ENCODE measurements at regions not wholly inside any gene's neighbourhood (a gene's known extent, or its start where the extent isn't known, plus 50 kb on each side); places are given as distances from the start of the nearest gene placed in this dataset.
"Not testable (repeated sequence)": the region's sequence is repeated elsewhere in the genome, so short reads cannot be mapped to it uniquely, and the experiment has no call there.

DNA sequence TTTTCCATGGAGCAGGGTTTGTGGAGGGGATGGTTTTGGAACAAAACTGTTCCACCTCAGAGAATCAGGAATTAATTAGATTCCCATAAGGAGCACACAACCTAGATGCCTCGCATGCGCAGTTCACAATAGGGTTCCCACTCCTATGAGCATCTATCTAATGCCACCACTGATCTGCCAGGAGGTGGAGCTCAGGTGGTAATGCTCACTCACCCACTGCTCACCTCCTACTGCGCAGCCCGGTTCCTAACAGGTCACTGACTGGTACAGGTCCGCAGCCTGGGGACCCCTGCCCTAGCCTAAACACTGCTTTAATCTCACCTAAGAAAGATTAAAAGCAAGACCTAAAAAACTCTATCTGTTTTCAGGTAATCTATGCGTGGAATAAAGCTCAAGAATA lies 553.0 kb downstream of the JRKL start:
- no peak for DNase-seq

DNA sequence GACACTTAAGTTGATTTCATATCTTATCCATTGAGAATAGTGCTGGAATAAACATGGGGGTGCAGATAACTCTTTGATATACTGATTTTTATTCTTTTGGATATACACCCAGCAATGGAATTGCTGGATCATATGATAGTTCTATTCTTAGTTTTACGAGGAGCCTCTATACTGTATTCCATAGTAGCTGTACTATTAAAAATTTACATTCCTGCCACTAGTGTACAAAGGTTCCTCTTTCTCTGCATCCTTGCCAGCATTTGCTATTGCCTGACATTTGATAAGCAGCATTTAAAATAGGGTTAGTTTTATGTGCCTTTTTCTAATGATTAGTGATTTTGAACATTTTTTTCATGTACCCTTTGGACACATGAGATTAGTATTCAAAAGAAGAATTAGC lies 554.2 kb downstream of the JRKL start:
- DNase-seq = no peak

DNA sequence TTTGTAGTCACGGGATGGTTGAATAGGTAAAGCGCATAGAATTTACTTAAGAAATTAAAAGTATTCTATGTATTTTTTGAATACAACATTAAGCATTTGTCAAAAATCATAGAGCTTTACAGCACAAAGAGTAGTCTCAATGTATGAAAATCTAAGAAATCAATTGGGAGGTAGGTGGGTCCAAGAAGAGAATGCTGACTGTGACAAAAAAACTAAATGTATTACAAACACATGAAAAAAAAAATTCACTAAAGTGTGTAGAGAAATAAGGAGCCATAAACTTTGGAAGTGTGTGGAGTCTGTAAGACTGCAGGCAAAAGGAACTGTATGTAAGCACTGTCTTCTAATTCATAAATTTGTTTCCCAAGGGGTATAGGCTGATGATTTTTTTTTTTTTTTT lies 558.3 kb downstream of the JRKL start:
- DNase-seq = no peak

DNA sequence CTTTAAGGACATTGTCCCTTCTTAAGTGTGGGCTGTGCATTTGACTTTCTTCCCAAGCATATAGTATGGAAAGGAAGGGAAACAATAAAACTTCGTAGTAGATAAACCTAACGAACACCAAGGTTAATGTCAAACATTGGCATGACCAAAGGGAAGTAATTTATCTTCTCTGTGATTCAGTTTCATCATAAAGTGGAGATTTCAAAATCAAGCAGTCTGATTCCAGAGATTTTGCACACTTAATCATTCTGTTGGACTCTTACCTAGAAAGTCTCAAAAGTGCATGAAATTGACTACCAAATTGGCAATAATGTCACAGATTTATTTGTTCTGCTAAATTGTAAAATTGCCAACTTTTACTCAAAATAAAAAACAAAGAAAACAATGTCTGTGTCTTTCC lies 559.7 kb downstream of the JRKL start:
- no peak for DNase-seq

DNA sequence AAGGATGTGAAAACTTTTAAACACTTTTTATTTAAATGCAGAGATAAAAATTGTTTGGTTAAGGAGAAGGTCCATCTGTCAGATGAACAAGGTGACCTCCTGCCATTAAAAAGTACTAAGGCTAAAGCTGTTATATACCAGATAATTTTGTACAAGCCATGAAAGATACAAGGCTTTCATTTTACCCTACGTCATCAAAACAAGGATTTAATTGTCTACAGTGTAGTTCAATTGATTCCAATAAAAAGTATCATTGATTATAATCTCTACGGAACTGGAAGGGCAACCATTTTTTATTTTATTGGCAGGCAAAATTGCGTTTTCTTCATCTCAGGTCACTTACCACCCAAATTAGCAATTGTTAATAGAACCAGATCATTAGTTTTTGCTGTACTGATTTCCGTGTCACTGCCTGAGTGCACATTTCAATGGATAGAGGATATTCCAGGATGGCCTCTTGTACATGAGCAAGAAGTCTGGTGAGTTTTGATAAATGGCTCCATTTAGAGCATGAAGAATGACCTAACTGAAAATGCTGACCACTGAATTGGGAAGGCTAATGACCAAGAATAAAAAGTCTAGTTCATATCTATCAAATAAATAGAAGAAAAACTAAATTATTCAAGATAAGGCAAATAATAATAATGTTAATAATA lies 564.9 kb downstream of the JRKL start:
- no peak for DNase-seq

DNA sequence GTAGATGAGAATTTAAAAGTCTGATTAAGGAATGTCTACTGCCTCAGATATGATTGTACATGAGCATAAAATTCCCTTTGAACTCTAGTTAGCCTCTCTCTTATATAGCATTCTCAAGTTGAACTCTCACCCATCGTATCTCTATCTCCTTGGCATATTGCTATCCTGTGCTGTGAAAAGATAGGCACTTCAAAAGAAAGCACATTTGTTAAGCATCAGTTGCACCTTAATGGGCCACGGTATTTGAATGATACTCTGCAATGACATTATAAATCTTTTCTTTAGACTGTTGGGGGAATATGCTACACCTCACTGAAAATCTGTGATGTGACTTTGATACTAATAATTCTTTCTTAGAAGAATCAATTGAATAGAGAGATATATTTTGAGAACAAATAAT lies 570.7 kb downstream of the JRKL start:
- no peak for DNase-seq

DNA sequence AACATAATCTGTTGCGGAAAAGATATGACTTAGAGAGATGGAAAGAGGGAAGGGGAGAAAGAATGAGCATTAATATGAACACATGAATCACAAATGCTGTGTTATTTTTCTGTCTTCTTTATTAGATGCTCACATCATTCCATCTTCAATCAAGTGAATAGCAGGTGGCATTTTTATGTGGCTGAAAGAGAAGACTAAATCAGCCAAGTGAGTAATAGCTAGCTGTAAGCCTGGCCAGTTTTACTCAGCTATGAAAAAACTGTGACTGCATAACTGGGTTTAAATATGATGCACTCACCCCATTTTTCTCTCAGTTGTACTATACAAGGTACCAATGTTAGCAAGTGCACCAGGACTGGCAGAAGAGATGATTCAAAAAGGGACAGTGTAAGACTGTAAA lies 571.1 kb downstream of the JRKL start:
- no peak for DNase-seq

DNA sequence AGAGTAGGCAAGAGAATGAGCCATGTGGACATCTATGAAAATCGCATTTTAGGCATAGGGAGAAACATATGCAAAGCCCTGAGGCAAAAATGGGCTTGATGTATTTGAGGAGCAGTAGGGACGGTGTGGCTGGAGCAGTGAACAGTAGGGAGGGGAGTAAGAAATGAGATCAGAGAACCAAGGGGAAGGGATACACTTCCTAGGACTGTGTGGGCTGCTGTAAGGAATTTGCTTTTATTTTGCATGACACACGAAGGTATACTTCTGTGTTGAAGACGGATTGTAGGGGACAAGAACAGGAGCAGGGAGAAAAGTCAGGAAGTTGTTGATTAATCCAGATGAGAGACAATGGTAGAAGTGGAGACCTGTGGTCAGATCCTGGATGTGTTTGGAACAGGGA lies 572.1 kb downstream of the JRKL start:
- no peak for DNase-seq

DNA sequence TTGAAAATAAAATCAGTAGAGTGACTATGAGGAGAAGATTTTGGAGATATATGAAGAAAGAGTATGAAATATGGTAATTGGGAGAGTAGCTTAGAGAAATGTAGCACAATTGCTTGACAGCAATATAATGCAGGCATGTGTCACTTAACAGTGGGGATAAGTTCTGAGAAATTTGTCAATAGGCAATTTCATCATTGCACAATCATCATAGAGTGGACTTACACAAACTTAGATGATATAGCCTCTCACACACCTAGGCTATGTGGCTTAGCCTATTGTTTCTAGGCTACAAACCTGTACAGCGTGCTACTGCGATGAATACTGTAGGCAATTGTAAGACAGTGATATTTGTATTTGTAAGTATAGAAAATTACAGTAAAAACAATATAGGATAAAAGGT lies 573.6 kb downstream of the JRKL start:
- DNase-seq = no peak

DNA sequence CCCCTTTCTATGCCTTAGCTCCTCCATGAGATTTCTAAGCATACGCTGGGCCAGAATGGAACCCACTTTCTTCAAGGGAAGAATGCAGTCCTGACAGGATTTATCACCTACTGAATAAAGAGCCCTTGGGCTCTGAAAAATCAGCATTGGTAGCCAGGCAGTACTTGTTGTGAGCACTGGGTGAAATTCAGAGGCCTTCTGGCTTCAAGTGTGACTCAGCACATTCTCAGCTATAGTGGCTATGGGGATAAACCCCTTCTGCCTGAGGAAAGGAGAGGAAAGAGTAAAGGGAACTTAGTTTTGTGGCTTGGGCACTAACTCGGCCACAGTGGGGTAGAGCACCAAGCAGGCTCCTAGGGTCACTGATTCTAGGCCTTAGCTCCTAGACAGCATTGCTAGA lies 574.8 kb downstream of the JRKL start:
- no peak for DNase-seq

DNA sequence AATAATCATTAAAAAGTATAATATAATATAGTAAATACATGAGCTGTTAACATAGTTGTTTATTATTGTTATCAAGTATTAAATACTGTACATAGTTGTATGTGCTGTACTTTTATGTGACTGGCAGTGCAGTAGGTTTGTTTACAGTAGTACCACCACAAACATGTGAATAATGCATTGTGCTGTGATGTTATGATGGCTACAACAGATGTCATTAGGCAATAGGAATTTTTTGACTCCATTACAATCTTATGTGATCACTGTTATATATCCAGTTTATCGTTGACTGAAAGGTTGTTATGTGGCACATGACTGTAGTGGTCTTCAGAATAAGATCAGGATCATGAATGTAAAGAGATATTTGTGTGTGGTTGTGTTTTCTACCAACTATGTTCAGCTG lies 577.8 kb downstream of the JRKL start:
- DNase-seq = no peak

DNA sequence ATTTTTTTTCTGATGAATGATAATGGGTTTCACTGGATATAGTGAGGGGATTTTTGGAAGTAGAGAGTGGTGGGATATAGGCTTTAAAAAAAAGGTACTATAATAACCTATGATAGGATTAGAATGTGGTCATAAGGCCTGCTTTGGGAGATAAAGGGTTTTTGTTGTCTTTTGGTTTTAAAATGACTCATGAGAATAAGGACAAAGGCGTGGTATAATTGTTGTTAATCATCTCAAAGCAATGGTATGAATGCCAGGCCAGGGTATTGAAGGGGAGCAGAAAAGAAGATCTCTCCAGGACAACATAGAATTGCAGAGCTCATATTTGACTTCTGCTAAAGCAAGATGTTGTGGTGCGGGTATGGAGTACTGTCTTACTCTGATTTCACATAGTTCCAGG lies 579.4 kb downstream of the JRKL start:
- no peak for DNase-seq

DNA sequence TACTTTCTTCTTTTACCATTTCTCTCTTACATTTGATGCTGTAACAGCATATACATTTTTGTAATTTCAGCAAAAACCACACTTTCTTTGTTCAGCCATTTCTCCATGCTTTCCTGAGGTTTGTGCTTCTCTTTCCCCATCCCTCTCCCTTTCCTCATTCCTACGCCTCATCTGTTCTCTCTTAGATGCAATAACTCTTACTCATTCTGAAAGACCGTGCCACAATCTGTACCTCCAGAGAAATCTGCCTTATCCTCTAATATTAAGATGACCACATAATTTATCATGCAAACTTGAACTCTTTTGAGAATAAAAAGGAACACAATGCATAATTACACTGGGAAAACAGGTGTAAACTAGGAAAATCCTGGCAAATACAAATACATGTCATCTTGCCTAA lies 588.9 kb downstream of the JRKL start:
- DNase-seq = no peak

DNA sequence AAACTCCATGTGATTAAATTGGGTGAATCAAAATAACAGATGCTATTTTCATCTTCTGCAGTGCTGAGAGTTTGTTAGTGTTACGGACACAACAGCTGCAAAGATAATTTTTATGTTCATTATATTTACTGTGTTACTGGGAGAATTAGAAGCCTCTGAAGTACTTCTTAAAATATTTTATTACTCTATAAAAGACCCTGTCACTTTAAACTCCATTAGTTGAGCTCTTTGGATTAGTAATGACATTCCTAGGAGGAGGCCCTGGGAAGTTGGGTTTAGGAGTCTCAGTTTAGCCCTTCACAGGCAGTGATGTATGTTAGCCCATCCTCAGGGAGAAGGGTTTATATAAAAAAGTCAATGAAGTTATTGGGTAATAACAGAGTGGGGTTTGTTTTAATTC lies 596.7 kb downstream of the JRKL start:
- no peak for DNase-seq

DNA sequence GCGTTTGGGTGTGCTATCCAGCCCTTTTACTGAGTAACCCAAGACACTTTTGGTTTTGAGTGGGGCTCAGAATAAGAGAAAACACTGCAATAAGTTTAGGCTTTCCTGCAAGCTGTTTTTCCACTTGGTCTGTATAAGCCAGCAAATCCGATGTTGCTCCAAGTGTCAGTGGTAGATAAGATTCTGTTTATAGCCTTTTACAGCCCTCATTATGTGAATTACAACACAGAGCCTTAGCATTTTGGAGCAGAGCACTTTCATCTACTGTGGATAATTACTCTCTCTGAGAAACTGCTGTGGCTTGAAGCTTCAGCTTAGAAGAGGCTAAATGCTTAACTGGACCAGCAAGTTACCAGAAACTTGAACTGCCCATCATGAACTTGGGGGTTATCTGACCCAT lies 601.1 kb downstream of the JRKL start:
- no peak for DNase-seq

DNA sequence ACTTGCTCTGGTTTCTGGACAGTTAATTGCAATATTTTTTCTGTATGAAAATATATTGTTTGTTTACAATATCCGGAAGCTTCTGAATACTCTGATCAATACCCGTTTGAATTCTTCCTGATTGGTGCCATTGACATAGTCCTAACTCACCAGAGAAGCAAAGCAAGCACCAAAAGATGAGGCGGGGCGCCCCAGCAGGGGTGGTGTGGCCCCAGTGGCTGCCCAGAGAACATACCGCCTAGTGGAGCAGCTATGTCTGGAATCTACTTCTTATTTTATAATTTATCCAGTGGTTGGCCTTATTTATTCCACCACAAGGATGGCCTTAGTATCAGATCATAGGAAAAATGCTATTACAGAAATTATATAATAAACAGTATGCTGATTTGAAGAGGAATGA lies 610.7 kb downstream of the JRKL start:
- DNase-seq = no peak

DNA sequence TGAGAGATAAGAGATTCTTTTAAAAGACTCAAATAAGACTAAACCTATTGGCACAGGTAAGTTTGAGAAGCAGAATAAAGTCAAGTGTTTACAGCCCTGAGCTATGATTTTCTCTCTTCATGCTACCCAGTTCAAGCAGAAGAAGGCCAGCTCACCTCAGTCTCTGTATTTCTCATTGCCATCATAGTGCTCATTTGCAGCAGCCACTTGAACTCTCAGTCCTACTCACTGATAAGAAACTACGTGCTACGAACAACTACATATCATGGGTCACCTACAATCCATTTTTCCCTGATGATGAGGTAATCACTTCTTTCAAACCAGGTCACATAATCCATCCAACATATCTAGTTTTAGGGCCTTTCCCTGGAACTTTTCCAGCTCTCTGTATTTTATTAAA lies 617.5 kb downstream of the JRKL start:
- no peak for DNase-seq

DNA sequence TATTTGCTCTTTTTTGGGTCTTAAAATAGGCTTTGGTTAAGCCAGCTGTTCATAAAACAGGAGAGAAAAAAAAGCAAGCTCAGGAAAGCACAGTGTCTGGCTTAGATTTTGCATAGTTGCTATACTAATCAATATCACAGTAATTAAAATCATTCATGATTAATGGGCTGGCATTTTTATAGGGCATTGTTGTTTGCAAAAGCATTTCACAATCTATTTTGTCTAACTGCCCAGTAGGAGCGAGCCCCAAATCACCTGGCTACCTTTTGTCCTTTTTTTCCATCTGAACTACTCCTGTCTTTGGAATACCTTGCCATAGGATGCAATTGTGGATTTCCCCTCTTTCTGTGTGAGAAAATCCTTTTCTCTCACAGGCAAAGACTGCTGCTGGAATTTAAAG lies 619.8 kb downstream of the JRKL start:
- no peak for DNase-seq

DNA sequence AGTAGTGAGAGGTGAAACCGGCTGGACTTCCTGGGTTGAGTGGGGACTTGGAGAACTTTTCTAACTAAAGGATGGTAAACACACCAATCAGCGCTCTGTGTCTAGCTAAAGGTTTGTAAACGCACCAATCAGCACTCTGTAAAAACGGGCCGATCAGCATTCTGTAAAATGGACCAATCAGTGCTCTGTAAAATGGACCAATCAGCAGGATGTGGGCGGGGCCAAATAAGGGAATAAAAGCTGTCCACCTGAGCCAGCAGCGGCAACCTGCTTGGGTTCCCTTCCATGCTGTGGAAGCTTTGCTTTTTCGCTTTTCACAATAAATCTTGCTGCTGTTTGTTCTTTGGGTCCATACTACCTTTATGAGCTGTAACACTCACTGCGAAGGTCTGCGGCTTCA lies 621.2 kb downstream of the JRKL start:
- not testable (repeated sequence) for DNase-seq

DNA sequence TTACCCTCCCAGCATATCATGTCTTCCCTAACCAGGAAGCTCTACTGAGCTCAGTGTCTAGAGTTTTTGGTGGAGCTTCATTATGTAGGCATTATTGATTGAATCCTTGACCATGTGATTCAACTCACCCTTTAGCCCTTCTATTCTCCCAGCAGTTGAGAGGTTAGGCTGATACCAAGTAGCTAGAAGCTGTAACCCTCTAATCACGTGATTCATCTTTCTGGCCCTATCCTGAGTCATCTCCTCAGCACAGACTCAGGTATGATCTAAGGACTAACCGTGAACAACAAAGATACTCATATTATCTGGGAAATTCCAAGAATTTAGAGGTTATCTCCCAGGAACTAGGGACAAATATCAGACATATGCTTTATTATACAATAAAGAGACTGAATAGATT lies 625.5 kb downstream of the JRKL start:
- DNase-seq = no peak

DNA sequence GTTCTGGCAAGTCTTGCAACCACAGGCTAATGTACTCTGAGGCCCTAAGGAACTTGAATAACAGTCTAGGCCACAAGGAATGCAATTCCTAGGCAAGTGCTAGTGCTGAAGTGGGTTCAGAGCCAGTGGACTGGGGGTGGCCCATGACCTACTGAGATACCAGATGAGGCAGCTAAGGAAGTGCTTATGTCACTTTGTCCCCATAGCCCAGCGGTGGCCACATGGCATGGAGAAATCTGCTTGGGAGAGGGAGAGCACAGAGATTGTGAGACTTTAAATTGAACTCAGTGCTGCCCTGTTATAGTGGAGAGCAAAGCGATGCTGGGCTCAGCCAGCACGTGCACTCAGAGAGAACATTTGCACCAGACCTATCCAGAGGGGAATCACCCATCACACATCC lies 629.5 kb downstream of the JRKL start:
- DNase-seq = no peak

DNA sequence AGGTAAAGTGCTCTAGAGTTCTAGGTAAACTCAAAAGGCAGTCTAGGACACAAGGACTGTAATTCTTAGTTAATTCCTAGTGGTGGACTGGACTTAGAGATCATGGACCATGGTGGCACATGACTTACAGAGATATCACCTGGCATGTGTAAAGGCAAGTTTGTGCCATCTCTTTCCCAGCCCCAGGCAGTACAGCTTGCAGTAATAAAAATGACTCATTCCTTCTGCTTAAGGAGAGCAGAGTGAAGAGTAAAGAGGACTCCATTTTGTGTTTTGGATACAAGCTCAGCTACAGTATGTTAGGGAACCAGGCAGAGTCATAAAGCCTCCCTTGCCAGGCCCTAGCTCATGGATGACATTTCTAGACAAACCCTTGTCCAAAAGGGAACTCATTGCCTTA lies 629.9 kb downstream of the JRKL start:
- no peak for DNase-seq

DNA sequence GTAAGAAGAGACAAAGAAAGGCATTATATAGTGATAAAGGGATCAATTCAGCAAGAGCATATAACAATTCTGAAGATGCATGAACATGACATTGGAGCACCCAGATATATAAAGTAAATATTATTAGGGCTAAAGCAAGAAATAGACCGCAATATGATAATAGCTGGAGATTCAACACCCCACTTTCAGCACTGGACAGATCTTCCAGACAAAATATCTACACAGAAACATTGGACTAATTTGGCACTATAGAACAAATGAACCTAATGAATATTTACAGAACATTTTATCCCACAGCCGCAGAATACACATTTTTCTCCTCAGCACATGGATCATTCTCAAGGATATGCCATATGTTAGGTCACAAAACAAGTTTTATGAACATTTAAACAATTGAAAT lies 633.1 kb downstream of the JRKL start:
- no peak for DNase-seq

DNA sequence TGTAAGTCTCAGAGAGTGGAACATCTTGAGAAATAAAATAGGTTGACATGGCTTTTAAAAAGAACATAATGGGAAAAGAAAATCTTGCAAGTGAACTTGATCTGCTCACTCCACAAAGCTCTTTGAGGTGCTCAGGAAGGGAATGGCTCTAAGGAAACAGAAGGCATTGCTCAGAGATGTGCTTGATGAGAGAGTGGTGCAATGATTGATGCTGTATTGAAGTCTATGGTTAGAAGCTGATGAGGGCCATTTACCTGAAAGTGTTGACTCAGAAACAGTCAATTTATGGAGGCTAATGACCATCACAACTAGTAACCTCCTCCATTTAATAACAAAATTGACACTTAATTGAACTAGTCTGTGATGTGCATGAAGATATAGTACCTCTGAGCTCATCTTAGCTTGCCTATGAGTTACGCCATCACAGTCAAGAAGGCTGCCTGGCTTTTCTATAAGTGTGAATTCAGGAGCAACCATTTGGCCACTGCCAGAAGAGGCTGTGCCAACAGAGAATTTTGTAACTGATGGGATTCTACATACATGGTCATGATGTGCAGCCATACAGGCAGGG lies 639.1 kb downstream of the JRKL start:
- no peak for DNase-seq

DNA sequence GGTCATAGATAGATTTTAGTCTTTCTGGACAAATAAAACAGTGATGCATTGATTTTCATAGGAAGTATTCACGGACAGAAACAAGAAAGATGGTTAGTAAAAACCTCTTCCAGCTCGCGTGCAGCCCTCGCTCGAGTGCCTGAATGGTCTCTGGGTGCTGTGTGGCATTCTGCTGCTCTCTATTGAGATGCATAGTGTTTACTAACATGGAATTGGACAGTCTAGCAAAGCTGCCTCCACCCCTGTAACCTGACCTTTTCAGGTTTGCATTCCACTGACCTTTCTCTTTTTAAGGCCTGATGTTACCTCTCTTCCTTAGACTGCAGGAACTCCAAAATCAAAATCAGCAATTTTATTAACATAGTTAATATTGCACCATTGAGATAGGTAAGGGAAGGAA lies 643.4 kb downstream of the JRKL start:
- no peak for DNase-seq

DNA sequence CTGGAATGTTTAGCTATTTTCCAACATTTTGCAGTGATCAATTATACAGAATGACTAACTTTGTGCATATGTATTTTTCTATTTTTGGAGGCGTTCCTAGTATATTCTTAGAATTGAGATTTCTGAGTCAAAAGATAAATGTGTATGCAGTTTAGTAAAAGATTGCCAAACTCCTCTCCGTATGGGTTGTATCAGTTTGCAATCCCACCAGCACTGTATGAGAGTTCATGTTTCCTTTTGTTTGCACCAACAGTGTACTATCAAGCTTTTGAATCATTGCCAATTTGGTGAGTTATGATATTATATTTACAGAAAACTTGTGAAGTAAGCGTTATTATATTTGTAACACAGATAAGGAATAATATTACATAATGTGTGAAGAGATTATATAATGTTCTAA lies 658.7 kb downstream of the JRKL start:
- no peak for DNase-seq

All from NCI-H1694 treated with DMSO at 0.1 percent for 48 hours (cell line).